Glomerular endothelial cell (primary cell): ENCODE measurements at regions not wholly inside any gene's neighbourhood (a gene's known extent, or its start where the extent isn't known, plus 50 kb on each side); places are given as distances from the start of the nearest gene placed in this dataset.
"Not testable (repeated sequence)": the region's sequence is repeated elsewhere in the genome, so short reads cannot be mapped to it uniquely, and the experiment has no call there.

Experiments used
- DNase-seq: peaks from one replicate; pipeline ENCODE4 v3.0.0-alpha.2; 2011; ENCODE audit warnings: low read depth, low spot score; ENCODE audit errors: extremely low read depth

GRCh38 chr2:67318993-67319481 lies 78.1 kb upstream of the ETAA1 start:
- DNase-seq: no peak

- no peak for DNase-seq
Observed at GRCh38 chr2:67320861-67321587, 76.1 kb upstream of the ETAA1 start.

GRCh38 chr2:67321588-67321903 lies 75.6 kb upstream of the ETAA1 start:
- no peak for DNase-seq

- no peak for DNase-seq
Observed at GRCh38 chr2:67322353-67323001, 74.7 kb upstream of the ETAA1 start.

GRCh38 chr2:67323209-67323991 lies 73.7 kb upstream of the ETAA1 start:
- DNase-seq: no peak

GRCh38 chr2:67329513-67329912 lies 67.6 kb upstream of the ETAA1 start:
- no peak for DNase-seq

- DNase-seq: no peak
Observed at GRCh38 chr2:67329951-67330350, 67.2 kb upstream of the ETAA1 start.

GRCh38 chr2:67331419-67332086 lies 65.6 kb upstream of the ETAA1 start:
- not testable (repeated sequence) for DNase-seq

GRCh38 chr2:67337903-67338302 lies 59.2 kb upstream of the ETAA1 start:
- DNase-seq: no peak

- DNase-seq: no peak
Observed at GRCh38 chr2:67338601-67339233, 58.4 kb upstream of the ETAA1 start.

GRCh38 chr2:67339234-67339885 lies 57.8 kb upstream of the ETAA1 start:
- DNase-seq: no peak

DNA sequence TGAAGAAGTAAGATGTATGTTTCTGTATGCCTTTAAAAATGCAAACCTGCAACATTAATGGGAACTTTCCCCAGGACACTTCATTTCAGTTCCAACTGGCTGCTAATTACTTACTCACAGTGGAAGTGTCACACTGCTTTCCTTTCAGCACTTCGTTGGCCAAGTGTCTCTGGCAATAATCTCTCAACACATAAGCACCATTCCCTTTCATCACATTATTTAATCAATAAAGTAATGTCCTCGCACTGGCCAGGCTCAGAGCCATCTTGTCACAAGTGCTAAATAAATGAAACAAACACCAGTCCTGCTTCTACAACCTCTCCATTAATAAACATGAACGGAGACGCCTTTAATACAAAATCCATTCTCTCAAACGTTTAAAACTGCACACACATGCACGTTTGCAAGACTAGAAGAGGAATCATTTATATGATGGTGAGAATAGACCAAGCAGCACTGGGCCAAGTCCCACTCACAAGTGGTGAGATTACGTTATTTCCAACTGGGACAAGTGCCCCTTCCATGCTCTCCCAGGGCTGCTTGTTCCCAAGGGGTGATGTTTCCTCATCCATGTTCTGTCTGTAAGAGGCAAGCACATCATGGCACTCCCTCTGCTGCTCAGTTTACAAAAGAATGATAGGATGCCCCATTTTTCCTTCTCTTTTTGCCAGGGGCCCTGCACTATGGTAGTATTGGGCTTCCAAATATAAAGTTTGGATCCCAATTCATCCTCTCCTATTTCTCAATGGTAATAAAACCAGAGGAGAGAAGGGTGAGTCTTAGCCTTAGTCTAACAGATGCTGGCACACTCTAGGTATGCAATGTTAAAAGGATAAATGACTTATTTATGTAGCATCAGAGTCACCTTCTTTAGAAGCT lies 56.8 kb upstream of the ETAA1 start:
- DNase-seq: no peak

DNA sequence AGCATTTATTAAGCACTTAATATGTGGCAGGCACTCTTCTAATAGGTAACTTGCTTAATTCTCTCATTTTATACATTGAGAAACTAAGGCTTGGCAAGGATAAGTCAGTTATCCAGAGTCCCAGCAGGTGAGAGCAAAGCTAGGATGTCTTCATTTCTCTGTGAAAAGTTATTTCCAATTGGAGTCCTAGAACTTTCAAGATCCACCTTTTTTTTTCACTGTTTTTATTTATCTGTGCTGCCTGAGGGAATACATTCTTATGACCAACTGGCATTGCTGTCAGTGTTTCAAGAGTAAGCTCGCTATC lies 56.2 kb upstream of the ETAA1 start:
- DNase-seq: no peak

DNA sequence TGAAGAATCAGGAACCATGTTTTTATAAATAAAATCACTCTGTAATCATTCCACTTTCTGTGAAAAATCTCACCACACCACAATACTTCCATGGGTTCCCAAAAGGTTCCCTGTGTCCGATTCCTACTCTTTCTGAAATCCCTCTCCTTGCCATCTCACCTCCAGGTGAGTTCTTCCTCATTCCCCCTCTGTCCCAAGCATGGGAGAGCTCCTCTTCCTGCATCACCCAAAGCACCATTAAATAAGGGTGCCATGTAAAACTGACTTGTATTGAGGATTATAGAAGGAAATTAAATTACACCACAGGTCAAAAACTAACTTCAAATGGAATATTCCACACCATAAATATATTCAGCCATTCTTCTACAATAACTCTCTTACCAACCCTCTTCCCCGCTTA lies 55.8 kb upstream of the ETAA1 start:
- no peak for DNase-seq

DNA sequence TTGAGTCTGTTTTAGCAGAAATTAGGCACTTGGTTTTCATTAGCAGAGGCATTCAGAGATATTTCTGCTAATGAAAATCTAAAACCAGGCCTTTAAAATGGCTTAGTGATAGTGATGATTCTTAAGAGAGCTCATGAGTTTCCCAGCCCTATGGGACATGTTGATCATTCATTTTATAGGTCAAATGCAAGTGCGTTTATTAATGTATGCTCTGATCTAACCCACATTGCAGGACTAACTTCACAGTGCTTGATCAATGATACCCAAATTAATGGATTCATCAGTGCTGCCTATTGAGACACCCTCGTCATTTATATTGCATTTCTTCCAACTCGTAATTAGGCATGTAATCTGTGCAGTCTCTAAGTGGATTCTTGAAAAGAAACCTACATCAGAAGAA lies 54.7 kb upstream of the ETAA1 start:
- DNase-seq: no peak

- DNase-seq: no peak
Observed at GRCh38 chr2:67346718-67347407, 50.3 kb upstream of the ETAA1 start.
